Upper lobe of left lung (tissue), 6 donors: ENCODE measurements at regions not wholly inside any gene's neighbourhood (a gene's known extent, or its start where the extent isn't known, plus 50 kb on each side); places are given as distances from the start of the nearest gene placed in this dataset.
A peak's percentile ranks its signal among the peaks of the same experiment; 100 is the strongest.

ENCODE experiments used
- ATAC-seq, 2 donors: fragments of 200-7000 bp; cut with Tn5 transposase; one replicate each; pipeline ENCODE4 v1.9.1; 2022; ENCODE audit warnings: mild to moderate bottlenecking in 2 of 2, moderate library complexity in 2 of 2; ENCODE audit not compliant: low FRiP score in 2 of 2
- DNase-seq, 2 donors: peaks; one replicate each; pipeline ENCODE4 v3.0.0-alpha.2; 2019 to 2020
- H3K27ac ChIP-seq, 4 donors: fragments of 200-600 bp; sonication (generic); one replicate each; pipeline ENCODE4 v1.5.1; 2016 to 2019
- H3K27me3 ChIP-seq, 4 donors: fragments of 200-600 bp; sonication (generic); one replicate each; pipeline ENCODE4 v1.5.1; 2017 to 2019
- H3K36me3 ChIP-seq, 4 donors: fragments of 200-600 bp; sonication (generic); one replicate each; pipeline ENCODE4 v1.5.1; 2016 to 2019
- H3K4me1 ChIP-seq, 4 donors: fragments of 200-600 bp; sonication (generic); one replicate each; pipeline ENCODE4 v1.5.1; 2018 to 2019
- H3K4me3 ChIP-seq, 4 donors: fragments of 200-600 bp; sonication (generic); one replicate each; pipeline ENCODE4 v1.5.1; 2017 to 2019; ENCODE audit warnings: mild to moderate bottlenecking in 2 of 4, moderate library complexity in 1 of 4
- H3K9me3 ChIP-seq, 4 donors: fragments of 200-600 bp; sonication (generic); one replicate each; pipeline ENCODE4 v1.5.1; 2018 to 2019
- EP300 ChIP-seq, 4 donors: sonication (generic); formaldehyde crosslinking; IDR thresholded peaks; one replicate each; pipeline ENCODE4 v1.5.1; 2017; ENCODE audit warnings: antibody characterized with exemption in 4 of 4, control low read depth in 2 of 4
- POLR2A ChIP-seq, 4 donors: fragments of 450-650 bp; IDR thresholded peaks; one replicate each; pipeline ENCODE4 v1.5.1; 2016 to 2017; ENCODE audit warnings: antibody characterized with exemption in 4 of 4, mild to moderate bottlenecking in 2 of 4
- POLR2AphosphoS5 ChIP-seq, 2 donors: sonication (generic); formaldehyde crosslinking; IDR thresholded peaks; one replicate each; pipeline ENCODE4 v1.5.1; 2017; ENCODE audit warnings: antibody characterized with exemption in 2 of 2
- WGBS, 2 donors: methylation state at CpG; one replicate each; pipeline ENCODE4 v1.1.5; 2017 to 2018; 5-methylcytosine and 5-hydroxymethylcytosine counted together
- TF ChIP-seq, protein P1 (sequence below), 6 experiments: fragments of 450-650 bp in 4 of 6; fragments of 200-600 bp in 2 of 6; sonication (generic) in 2 of 6; IDR thresholded peaks; one replicate each; pipeline ENCODE4 v1.5.1; 2016 to 2019; ENCODE audit warnings: antibody characterized with exemption in 6 of 6
- donor health status: DM: no; HTN: no; CAD: no; lungs with moderate emphysema.
- donor health status: DM: no; HTN: yes; CAD: no; lungs with severe emphysema.

DNA sequence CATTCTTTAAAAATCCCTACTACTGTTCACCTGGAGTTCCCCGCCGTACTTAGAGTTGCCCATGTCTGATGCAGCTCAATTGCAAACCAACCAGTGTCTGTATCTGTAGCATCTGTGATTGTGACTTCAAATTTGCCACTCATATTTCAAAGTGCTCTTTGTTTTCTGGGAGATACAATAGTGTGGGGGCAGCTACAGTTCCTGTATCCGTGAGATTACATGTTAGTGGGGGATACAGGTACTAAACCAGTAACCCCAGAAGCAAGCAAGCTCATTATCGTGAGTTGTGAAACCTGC is 140.9 kb downstream of the ANKRD60 start:
- Histone ChIP-seq H3K4me3 (no peak overlapping the region), H3K36me3 (no peaks in the 10 kb centered on the region), H3K9me3 (no peaks in the 10 kb centered on the region), H3K27me3 (no peaks in the 10 kb centered on the region), H3K27ac (no peak overlapping the region), H3K4me1 (no peaks in the 10 kb centered on the region)
- no peak for TF ChIP-seq POLR2A (IDR thresholded peaks at IDR 0.05)
- TF ChIP-seq EP300 (IDR thresholded peaks at IDR 0.05), result no peak
- TF ChIP-seq, protein P1, sequence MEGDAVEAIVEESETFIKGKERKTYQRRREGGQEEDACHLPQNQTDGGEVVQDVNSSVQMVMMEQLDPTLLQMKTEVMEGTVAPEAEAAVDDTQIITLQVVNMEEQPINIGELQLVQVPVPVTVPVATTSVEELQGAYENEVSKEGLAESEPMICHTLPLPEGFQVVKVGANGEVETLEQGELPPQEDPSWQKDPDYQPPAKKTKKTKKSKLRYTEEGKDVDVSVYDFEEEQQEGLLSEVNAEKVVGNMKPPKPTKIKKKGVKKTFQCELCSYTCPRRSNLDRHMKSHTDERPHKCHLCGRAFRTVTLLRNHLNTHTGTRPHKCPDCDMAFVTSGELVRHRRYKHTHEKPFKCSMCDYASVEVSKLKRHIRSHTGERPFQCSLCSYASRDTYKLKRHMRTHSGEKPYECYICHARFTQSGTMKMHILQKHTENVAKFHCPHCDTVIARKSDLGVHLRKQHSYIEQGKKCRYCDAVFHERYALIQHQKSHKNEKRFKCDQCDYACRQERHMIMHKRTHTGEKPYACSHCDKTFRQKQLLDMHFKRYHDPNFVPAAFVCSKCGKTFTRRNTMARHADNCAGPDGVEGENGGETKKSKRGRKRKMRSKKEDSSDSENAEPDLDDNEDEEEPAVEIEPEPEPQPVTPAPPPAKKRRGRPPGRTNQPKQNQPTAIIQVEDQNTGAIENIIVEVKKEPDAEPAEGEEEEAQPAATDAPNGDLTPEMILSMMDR (IDR thresholded peaks at IDR 0.05), result no peak
- no peak for TF ChIP-seq POLR2AphosphoS5 (IDR thresholded peaks at IDR 0.05)
- ATAC-seq, result no peak
- 65 to 70% methylated on average over 4 of the region's 4 CpGs for WGBS, 2 donors
- DNase-seq, result peak in 1 of 2 donors; percentile 3

- Histone ChIP-seq H3K9me3 (no peaks in the 10 kb centered on the region), H3K27me3 (no peaks in the 10 kb centered on the region), H3K4me3 (no peak overlapping the region), H3K36me3 (no peaks in the 10 kb centered on the region), H3K27ac (no peak overlapping the region), H3K4me1 (no peaks in the 10 kb centered on the region)
- TF ChIP-seq, protein P1 (IDR thresholded peaks at IDR 0.05), result peak; percentile 54 to 78 (median 64)
- TF ChIP-seq EP300 (IDR thresholded peaks at IDR 0.05) (no peak), POLR2A (IDR thresholded peaks at IDR 0.05) (no peak)
- WGBS, 2 donors, result 76 to 78% methylated on average over 13 of the region's 13 CpGs
- DNase-seq, result peak in 1 of 2 donors; percentile 15
- peak in 1 of 2 donors; percentile 71 for ATAC-seq
Measured at GRCh38 chr20:58086763-58087561, 141.5 kb downstream of the ANKRD60 start.

- H3K4me1 ChIP-seq, result no peaks in the 10 kb centered on the region
- TF ChIP-seq POLR2A (IDR thresholded peaks at IDR 0.05) (no peak), EP300 (IDR thresholded peaks at IDR 0.05) (no peak), POLR2AphosphoS5 (IDR thresholded peaks at IDR 0.05) (no peak)
- TF ChIP-seq, protein P1 (IDR thresholded peaks at IDR 0.05), result no peak
- WGBS, 2 donors, result 69 to 81% methylated on average over 6 of the region's 6 CpGs
- no peaks in the 10 kb centered on the region for H3K9me3 ChIP-seq
- DNase-seq, result peak in 1 of 2 donors; percentile 8
- no peak overlapping the region for H3K27ac ChIP-seq
- ATAC-seq, result no peak
- no peak overlapping the region for H3K4me3 ChIP-seq
- no peaks in the 10 kb centered on the region for H3K27me3 ChIP-seq
- H3K36me3 ChIP-seq, result no peaks in the 10 kb centered on the region
Measured at GRCh38 chr20:58084966-58085365, 143.5 kb downstream of the ANKRD60 start.

- no peak for TF ChIP-seq EP300 (IDR thresholded peaks at IDR 0.05)
- no peak for TF ChIP-seq POLR2AphosphoS5 (IDR thresholded peaks at IDR 0.05)
- TF ChIP-seq, protein P1 (IDR thresholded peaks at IDR 0.05), result no peak
- no peak for TF ChIP-seq POLR2A (IDR thresholded peaks at IDR 0.05)
- H3K36me3 ChIP-seq, result no peaks in the 10 kb centered on the region
- H3K9me3 ChIP-seq, result no peaks in the 10 kb centered on the region
- H3K27me3 ChIP-seq, result no peaks in the 10 kb centered on the region
- peak in 1 of 2 donors; percentile 23 for DNase-seq
- no peak overlapping the region for H3K4me3 ChIP-seq
- H3K4me1 ChIP-seq, result no peaks in the 10 kb centered on the region
- ATAC-seq, result no peak
- no peak overlapping the region for H3K27ac ChIP-seq
- WGBS, 2 donors, result 92% methylated on average over 7 of the region's 7 CpGs
Measured at GRCh38 chr20:58084566-58084965, 143.9 kb downstream of the ANKRD60 start.

DNA sequence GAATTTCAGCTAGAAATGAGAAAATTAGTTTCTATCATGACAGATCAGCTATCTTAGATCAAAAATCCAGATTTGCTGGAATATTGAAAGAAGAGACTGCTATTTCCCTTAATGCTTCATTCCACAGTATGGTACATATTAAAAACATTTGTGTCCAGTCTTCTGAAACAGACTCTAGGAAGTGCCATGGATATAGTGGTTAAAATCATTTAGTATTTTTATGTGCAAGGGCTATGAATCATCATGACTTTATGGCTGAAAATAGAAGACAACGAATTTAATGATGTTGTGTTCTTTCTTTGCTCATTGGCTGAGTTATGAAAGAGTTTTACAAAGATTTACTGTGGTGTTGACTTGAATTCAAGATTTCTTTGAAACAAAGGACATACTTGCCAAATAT is 146.6 kb downstream of the ANKRD60 start:
- Histone ChIP-seq H3K9me3 (no peaks in the 10 kb centered on the region), H3K27me3 (no peaks in the 10 kb centered on the region), H3K36me3 (no peaks in the 10 kb centered on the region), H3K4me1 (peaks cover 3 to 7% (median 4%) of the 10 kb centered on the region in 4 donors), H3K4me3 (no peak overlapping the region), H3K27ac (no peak overlapping the region)
- ATAC-seq (no peak), DNase-seq (no peak)
- 45 to 63% methylated on average over 1 of the region's 1 CpG for WGBS, 2 donors
- TF ChIP-seq, protein P1 (IDR thresholded peaks at IDR 0.05), result no peak
- no peak for TF ChIP-seq EP300 (IDR thresholded peaks at IDR 0.05)
- TF ChIP-seq POLR2AphosphoS5 (IDR thresholded peaks at IDR 0.05), result no peak
- no peak for TF ChIP-seq POLR2A (IDR thresholded peaks at IDR 0.05)
